ENCODE measurements at regions not wholly inside any gene's neighbourhood (a gene's known extent, or its start where the extent isn't known, plus 50 kb on each side); places are given as distances from the start of the nearest gene placed in this dataset.

- no peaks in the 10 kb centered on the region; a peak in 1 of 4 replicates for H3K9me3 ChIP-seq (ENCODE audit: insufficient read depth in 2 of 2, low read depth in 1 of 2, low read length in 1 of 2)
- H2BK20ac ChIP-seq (ENCODE audit: low read length) = no peak overlapping the region
- H2BK15ac ChIP-seq (ENCODE audit: low read length) = no peak overlapping the region
- ChIA-PET POLR2A (ENCODE audit: partially characterized antibody) (no interaction called here), CTCF (ENCODE audit: partially characterized antibody) (no interaction called here)
- H3K23ac ChIP-seq (ENCODE audit: insufficient read length) = no peak overlapping the region
- H2AK5ac ChIP-seq (ENCODE audit: low read depth, low read length) = no peak overlapping the region
- no peak overlapping the region for H2BK5ac ChIP-seq (ENCODE audit: low read depth, low read length)
- no peak overlapping the region for H3K9ac ChIP-seq (replicated peaks in 1 of 4; ENCODE audit: extremely low read depth in 1 of 4, low read depth in 3 of 4, low read length in 3 of 4)
- no peaks in the 10 kb centered on the region for H3K79me2 ChIP-seq (ENCODE audit: control insufficient read depth in 1 of 2, insufficient read depth in 2 of 2, low read length in 2 of 2)
- H4K5ac ChIP-seq (ENCODE audit: insufficient read length, low read depth, low read length) = no peak overlapping the region
- no peak overlapping the region for H2BK12ac ChIP-seq (ENCODE audit: low read depth, low read length)
- no peak overlapping the region for H2BK120ac ChIP-seq (replicated peaks; ENCODE audit: low read depth, low read length)
- no peak overlapping the region for H4K91ac ChIP-seq (replicated peaks; ENCODE audit: insufficient read length, low read length)
- no peak overlapping the region for H3K18ac ChIP-seq (ENCODE audit: extremely low read depth, low read length)
- H3K27ac ChIP-seq (ENCODE audit: low read depth, low read length) = no peak overlapping the region
- FAIRE-seq = no peak
- no peak overlapping the region for H3K14ac ChIP-seq (ENCODE audit: insufficient read length)
- no peak overlapping the region for H3K4ac ChIP-seq (replicated peaks; ENCODE audit: insufficient read length, low read depth, low read length)
- no peak overlapping the region for H3K56ac ChIP-seq (replicated peaks; ENCODE audit: insufficient read length, low read depth, low read length)
- H3K23me2 ChIP-seq (ENCODE audit: low read depth, low read length) = no peaks in the 10 kb centered on the region
- H2AFZ ChIP-seq (ENCODE audit: low read length) = no peak overlapping the region
- H4K8ac ChIP-seq (ENCODE audit: extremely low read depth, insufficient read depth, low read length) = no peak overlapping the region
- TF ChIP-seq POLR2AphosphoS5 (IDR thresholded peaks at IDR 0.05; ENCODE audit: low read depth, low read length) (no peak), TEAD4 (IDR thresholded peaks at IDR 0.05; ENCODE audit: low read depth, low read length) (no peak), POLR2A (IDR thresholded peaks at IDR 0.05; ENCODE audit: control extremely low read depth in 1 of 2, low read depth in 2 of 2, low read length in 2 of 2) (no peak), RAD21 (IDR thresholded peaks at IDR 0.05 in 1 of 2, conservative IDR thresholded peaks at IDR 0.05 in 1 of 2; ENCODE audit: low read depth in 2 of 2, low read length in 2 of 2) (no peak), CEBPB (IDR thresholded peaks at IDR 0.05; ENCODE audit: low read depth, low read length) (no peak), MAFK (IDR thresholded peaks at IDR 0.05; ENCODE audit: low read depth, low read length) (no peak), SAP30 (IDR thresholded peaks at IDR 0.05; ENCODE audit: insufficient read depth, insufficient replicate concordance, low read length) (no peak)
- H3K79me1 ChIP-seq (ENCODE audit: low read depth, low read length) = no peaks in the 10 kb centered on the region
- no peaks in the 10 kb centered on the region for H3K36me3 ChIP-seq (ENCODE audit: control insufficient read depth in 2 of 4, insufficient read depth in 4 of 4, low read length in 3 of 4)
- WGBS, 2 experiments (ENCODE audit: extremely low coverage in 1 of 2, insufficient coverage in 1 of 2, insufficient read length in 1 of 2, insufficient replicate concordance in 2 of 2, low coverage in 1 of 2, low lambda C conversion rate in 2 of 2, missing lambda C conversion rate in 1 of 2) = 88% methylated on average over 1 of the region's 1 CpG; no CpG with 5 or more reads in 1 of the 2 experiments
- H3K4me3 ChIP-seq (ENCODE audit: extremely low read depth in 1 of 4, insufficient read depth in 2 of 4, low read depth in 3 of 4, low read length in 4 of 4) = no peak overlapping the region
- H3K4me2 ChIP-seq (ENCODE audit: insufficient read depth in 1 of 2, low read depth in 2 of 2, low read length in 2 of 2) = no peak overlapping the region
- H3K27me3 ChIP-seq (replicated peaks in 1 of 4; ENCODE audit: control insufficient read depth in 3 of 4, extremely low read depth in 1 of 4, insufficient read depth in 3 of 4, low read length in 3 of 4) = no peaks in the 10 kb centered on the region
- DNase-seq (ENCODE audit: low read depth in 1 of 2, low spot score in 2 of 2) = no peak
- H3K4me1 ChIP-seq (replicated peaks in 1 of 4; ENCODE audit: control insufficient read depth in 3 of 4, insufficient read depth in 4 of 4, low read length in 3 of 4) = no peaks in the 10 kb centered on the region
- no peaks in the 10 kb centered on the region for H4K20me1 ChIP-seq (replicated peaks in 1 of 2; ENCODE audit: control insufficient read depth in 1 of 2, insufficient read depth in 2 of 2, low read length in 2 of 2)
These were observed 807.5 kb upstream of the SORCS1 start for GRCh38 chr10:107971973-107972372.
